Psoas muscle (tissue), 7 donors: ENCODE measurements at regions not wholly inside any gene's neighbourhood (a gene's known extent, or its start where the extent isn't known, plus 50 kb on each side); places are given as distances from the start of the nearest gene placed in this dataset.

Experiments
- ATAC-seq, 4 donors: fragments of 200-7000 bp; cut with Tn5 transposase; one replicate each; pipeline ENCODE4 v1.9.1; 2020; ENCODE audit warnings: moderate library complexity in 3 of 4, mild to moderate bottlenecking in 2 of 4
- DNase-seq, 2 donors: peaks; one replicate each; pipeline ENCODE4 v3.0.0-alpha.2; 2020
- H3K27ac ChIP-seq: fragments of 200-600 bp; one replicate; pipeline ENCODE4 v1.8.0; 2022
- H3K27me3 ChIP-seq, 3 donors: fragments of 200-600 bp in 1 of 3; one replicate each; pipeline versions ENCODE4 v1.6.1 to v1.8.0; 2013 to 2022; ENCODE audit warnings: low read length in 2 of 3, mild to moderate bottlenecking in 2 of 3, moderate library complexity in 1 of 3; ENCODE audit not compliant: insufficient read depth in 3 of 3
- H3K36me3 ChIP-seq, 2 donors: fragments of 200-600 bp in 1 of 2; one replicate each; pipeline versions ENCODE4 v1.6.1 to v1.8.0; 2013 to 2022; ENCODE audit warnings: low read depth in 1 of 2, mild to moderate bottlenecking in 1 of 2, moderate library complexity in 1 of 2; ENCODE audit not compliant: insufficient read depth in 1 of 2
- H3K4me1 ChIP-seq: fragments of 200-600 bp; one replicate; pipeline ENCODE4 v1.8.0; 2022
- H3K4me3 ChIP-seq: fragments of 200-600 bp; one replicate; pipeline ENCODE4 v1.8.0; 2022; ENCODE audit warnings: mild to moderate bottlenecking
- H3K9me3 ChIP-seq: fragments of 200-600 bp; one replicate; pipeline ENCODE4 v1.8.0; 2022
- WGBS, 3 donors: extraction: QIAGEN DNeasy Blood & Tissue Kit; methylation state at CpG; one replicate each; pipeline versions ENCODE4 v1.1.6 to v1.1.7; 2013; 5-methylcytosine and 5-hydroxymethylcytosine counted together
- intact Hi-C, 2 donors: fragments of 100-400 bp; cut with DNase I; formaldehyde crosslinking; loops; one replicate each; pipeline versions ENCODE4 v1.11.0 to v1.14.2; 2022
- TF ChIP-seq, protein P1 (sequence below): fragments of 200-600 bp; IDR thresholded peaks from one replicate; pipeline ENCODE4 v1.8.0; 2022; ENCODE audit warnings: antibody characterized with exemption
- donor health status: healthy with polysubstance abuse.
- donor health status: DM: no; HTN: no; CAD: no; lungs with moderate emphysema.
- donor health status: Bipolar disorder and iron deficiency.
- donor health status: healthy.
- donor health status: DM: yes; HTN: yes; CAD: no.
- donor health status: DM: no; HTN: no; CAD: no.
- donor health status: DM: yes; HTN: yes; CAD: no.

GRCh38 chr5:21238786-21239185, 1250.8 kb upstream of the CDH18 start:
- Histone ChIP-seq H3K9me3 (no peaks in the 10 kb centered on the region), H3K4me3 (no peak overlapping the region), H3K27ac (no peak overlapping the region), H3K27me3 (no peaks in the 10 kb centered on the region), H3K4me1 (no peaks in the 10 kb centered on the region), H3K36me3 (no peaks in the 10 kb centered on the region)
- intact Hi-C loops: no loop called here
- TF ChIP-seq, protein P1, sequence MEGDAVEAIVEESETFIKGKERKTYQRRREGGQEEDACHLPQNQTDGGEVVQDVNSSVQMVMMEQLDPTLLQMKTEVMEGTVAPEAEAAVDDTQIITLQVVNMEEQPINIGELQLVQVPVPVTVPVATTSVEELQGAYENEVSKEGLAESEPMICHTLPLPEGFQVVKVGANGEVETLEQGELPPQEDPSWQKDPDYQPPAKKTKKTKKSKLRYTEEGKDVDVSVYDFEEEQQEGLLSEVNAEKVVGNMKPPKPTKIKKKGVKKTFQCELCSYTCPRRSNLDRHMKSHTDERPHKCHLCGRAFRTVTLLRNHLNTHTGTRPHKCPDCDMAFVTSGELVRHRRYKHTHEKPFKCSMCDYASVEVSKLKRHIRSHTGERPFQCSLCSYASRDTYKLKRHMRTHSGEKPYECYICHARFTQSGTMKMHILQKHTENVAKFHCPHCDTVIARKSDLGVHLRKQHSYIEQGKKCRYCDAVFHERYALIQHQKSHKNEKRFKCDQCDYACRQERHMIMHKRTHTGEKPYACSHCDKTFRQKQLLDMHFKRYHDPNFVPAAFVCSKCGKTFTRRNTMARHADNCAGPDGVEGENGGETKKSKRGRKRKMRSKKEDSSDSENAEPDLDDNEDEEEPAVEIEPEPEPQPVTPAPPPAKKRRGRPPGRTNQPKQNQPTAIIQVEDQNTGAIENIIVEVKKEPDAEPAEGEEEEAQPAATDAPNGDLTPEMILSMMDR: no peak
- WGBS, 3 donors: 66 to 76% (median 69%) methylated on average over 4 of the region's 4 CpGs
- DNase-seq (no peak), ATAC-seq (no peak)

- TF ChIP-seq, protein P1: no peak
- Histone ChIP-seq H3K4me3 (no peak overlapping the region), H3K27ac (no peak overlapping the region), H3K9me3 (no peaks in the 10 kb centered on the region), H3K4me1 (no peaks in the 10 kb centered on the region), H3K27me3 (no peaks in the 10 kb centered on the region), H3K36me3 (no peaks in the 10 kb centered on the region)
- WGBS, 3 donors: 19 to 32% (median 20%) methylated on average over 1 of the region's 1 CpG
- DNase-seq (no peak), ATAC-seq (no peak)
- intact Hi-C loops: no loop called here
Observed at GRCh38 chr5:21237461-21237860, 1249.5 kb upstream of the CDH18 start.

- ATAC-seq: peak; percentile 84 to 99 (median 94)
- intact Hi-C loops: no loop called here
Observed at GRCh38 chr5:21236971-21237427, 1249.0 kb upstream of the CDH18 start.

GRCh38 chr5:21236104-21236503, 1248.1 kb upstream of the CDH18 start:
- Histone ChIP-seq H3K27ac (no peak overlapping the region), H3K9me3 (no peaks in the 10 kb centered on the region), H3K4me1 (no peaks in the 10 kb centered on the region), H3K4me3 (no peak overlapping the region), H3K36me3 (no peaks in the 10 kb centered on the region), H3K27me3 (no peaks in the 10 kb centered on the region)
- intact Hi-C loops: no loop called here
- TF ChIP-seq, protein P1: no peak
- ATAC-seq: no peak
- DNase-seq: no peak
- 71 to 86% (median 80%) methylated on average over 1 of the region's 1 CpG for whole genome bisulfite sequencing, 3 donors

More at GRCh38 chr5:21236971-21237427, 1249.0 kb upstream of the CDH18 start:
- Histone ChIP-seq H3K27me3 (no peaks in the 10 kb centered on the region), H3K36me3 (no peaks in the 10 kb centered on the region), H3K9me3 (no peaks in the 10 kb centered on the region), H3K27ac (no peak overlapping the region), H3K4me3 (no peak overlapping the region), H3K4me1 (no peaks in the 10 kb centered on the region)
- no peak for DNase-seq
- TF ChIP-seq, protein P1: no peak
- WGBS, 3 donors: 5 to 13% (median 12%) methylated on average over 2 of the region's 2 CpGs
